Epithelial cell of esophagus (primary cell): ENCODE measurements at regions not wholly inside any gene's neighbourhood (a gene's known extent, or its start where the extent isn't known, plus 50 kb on each side); places are given as distances from the start of the nearest gene placed in this dataset.
"Not testable (repeated sequence)": the region's sequence is repeated elsewhere in the genome, so short reads cannot be mapped to it uniquely, and the experiment has no call there.

Experiments used
- DNase-seq: peaks from one replicate; pipeline ENCODE4 v3.0.0; 2010; ENCODE audit warnings: low read depth
- H3K4me3 ChIP-seq: 2 replicates; pipeline ENCODE4 v1.5.1; 2011; ENCODE audit warnings: mild to moderate bottlenecking, low read length, control low read depth
- TF ChIP-seq, protein P1 (sequence below): IDR thresholded peaks from 2 replicates; pipeline ENCODE4 v1.5.1; 2011; ENCODE audit warnings: low read depth, mild to moderate bottlenecking, low read length, control low read depth, inconsistent platforms; ENCODE audit not compliant: insufficient read depth; ENCODE audit errors: missing control alignments

DNA sequence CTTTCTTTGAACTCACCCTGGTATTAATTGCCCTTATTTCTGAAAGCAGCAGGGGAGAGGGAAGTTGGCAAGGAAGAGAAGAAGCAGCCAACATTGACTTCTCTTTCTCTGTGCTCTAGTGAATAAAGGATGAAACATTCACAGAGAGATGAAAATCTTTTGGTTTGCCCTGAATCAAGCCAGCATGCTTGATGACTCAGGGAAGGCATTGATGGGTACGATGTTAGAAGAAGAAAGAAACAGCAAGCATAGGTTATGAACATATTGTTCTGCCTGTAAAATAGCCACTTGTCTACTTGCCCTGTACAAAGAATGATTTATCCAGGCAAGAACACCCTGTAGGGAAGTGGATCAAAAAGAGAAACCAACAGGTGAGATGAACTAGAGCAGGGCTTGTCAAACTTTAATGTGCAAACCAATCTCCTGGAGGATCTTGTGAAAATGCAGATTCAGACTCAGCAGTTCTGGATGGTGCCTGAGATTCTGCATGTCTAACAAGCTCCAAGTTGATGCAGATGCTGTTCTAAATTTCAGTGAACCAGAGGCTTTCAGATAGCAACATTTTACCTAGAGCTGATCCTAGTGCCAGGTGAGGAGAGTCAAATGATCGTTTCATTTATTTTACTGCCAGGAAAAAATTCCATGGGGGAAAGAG lies 586.6 kb upstream of the TLE4 start:
- H3K4me3 ChIP-seq: no peak overlapping the region
- no peak for DNase-seq
- TF ChIP-seq, protein P1, sequence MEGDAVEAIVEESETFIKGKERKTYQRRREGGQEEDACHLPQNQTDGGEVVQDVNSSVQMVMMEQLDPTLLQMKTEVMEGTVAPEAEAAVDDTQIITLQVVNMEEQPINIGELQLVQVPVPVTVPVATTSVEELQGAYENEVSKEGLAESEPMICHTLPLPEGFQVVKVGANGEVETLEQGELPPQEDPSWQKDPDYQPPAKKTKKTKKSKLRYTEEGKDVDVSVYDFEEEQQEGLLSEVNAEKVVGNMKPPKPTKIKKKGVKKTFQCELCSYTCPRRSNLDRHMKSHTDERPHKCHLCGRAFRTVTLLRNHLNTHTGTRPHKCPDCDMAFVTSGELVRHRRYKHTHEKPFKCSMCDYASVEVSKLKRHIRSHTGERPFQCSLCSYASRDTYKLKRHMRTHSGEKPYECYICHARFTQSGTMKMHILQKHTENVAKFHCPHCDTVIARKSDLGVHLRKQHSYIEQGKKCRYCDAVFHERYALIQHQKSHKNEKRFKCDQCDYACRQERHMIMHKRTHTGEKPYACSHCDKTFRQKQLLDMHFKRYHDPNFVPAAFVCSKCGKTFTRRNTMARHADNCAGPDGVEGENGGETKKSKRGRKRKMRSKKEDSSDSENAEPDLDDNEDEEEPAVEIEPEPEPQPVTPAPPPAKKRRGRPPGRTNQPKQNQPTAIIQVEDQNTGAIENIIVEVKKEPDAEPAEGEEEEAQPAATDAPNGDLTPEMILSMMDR: no peak

DNA sequence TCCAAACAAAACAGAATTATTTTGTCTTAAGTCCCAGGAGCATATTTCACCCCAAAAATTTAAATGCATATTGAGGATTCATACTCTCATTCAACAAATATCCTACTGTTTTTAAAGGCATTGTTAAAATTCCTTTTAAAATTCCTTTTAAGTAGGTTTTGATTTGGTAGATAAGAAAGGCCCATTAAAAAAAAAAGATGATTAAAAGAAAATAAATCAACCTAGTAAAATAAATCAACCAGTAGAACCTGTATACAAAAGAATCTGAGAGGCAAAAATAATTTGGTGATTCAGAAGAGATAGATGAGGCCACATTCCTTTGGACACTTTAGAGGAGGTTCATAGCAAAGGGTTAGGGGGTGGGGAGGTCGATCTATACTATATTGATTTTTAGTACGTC lies 585.3 kb upstream of the TLE4 start:
- TF ChIP-seq, protein P1: no peak
- H3K4me3 ChIP-seq: no peak overlapping the region
- DNase-seq: no peak

DNA sequence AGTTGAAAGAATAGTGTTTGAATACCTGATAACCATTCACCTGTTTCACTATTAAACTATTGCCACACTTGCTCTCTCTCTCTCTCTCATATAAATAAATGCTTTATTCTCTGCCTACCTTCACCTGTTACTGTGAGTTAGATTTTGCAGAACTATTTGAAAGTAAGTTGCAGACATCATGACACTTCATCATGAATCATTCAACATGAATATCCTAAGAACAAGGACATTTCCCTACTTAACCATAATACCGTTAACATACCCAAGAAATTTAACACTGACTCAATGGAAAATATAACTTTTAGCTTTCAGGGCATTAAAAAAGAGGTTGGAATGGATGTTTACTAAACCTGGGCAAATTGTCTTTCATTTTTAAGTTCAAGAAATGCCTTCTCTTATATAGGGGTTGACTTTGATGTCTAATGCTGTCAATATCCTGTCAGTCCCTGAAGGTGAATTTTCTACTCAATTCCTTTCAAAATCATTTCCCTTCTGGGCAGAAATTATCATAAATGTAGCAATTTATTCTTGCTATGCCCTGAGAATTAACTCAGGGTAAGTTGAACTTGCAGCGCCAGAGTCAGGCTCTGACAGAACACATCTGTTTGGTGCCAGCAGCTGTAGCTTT lies 582.6 kb upstream of the TLE4 start:
- peak; percentile 37 for DNase-seq
- no peak overlapping the region for H3K4me3 ChIP-seq
- TF ChIP-seq, protein P1: no peak

DNA sequence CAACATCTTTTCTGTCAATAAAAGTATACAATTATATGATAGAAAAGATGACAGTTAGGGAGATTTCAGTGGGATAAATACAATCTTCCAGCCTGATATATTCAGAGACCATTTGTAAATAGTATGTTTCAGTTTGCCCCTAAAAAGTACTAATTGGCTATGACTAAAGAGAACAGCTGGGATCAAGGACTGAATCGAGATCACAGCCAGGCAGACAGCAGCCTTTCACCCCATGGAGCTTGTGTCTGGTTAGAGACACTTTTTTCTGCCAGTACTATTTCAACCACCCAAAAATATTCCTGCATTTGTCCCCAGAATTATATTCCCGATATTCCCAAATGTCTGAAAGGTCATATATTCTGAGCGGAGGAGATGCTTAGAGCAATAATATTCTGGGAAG lies 577.3 kb upstream of the TLE4 start:
- no peak overlapping the region for H3K4me3 ChIP-seq
- TF ChIP-seq, protein P1: no peak
- DNase-seq: no peak

DNA sequence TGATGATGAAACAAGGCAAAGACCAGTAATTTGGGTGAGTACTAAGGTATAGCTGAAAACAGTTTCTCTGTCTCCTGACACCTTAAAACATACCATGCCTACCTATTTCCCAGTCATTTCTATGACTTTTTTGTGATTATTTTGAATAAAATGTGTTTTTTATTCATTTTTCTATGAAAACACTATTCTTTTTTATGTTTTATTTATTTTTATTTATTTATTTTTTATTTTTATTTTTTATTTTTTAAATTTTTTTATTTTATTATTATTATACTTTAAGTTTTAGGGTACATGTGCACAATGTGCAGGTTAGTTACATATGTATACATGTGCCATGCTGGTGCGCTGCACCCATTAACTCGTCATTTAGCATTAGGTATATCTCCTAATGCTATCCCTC lies 576.8 kb upstream of the TLE4 start:
- not testable (repeated sequence) for DNase-seq, H3K4me3 ChIP-seq

DNA sequence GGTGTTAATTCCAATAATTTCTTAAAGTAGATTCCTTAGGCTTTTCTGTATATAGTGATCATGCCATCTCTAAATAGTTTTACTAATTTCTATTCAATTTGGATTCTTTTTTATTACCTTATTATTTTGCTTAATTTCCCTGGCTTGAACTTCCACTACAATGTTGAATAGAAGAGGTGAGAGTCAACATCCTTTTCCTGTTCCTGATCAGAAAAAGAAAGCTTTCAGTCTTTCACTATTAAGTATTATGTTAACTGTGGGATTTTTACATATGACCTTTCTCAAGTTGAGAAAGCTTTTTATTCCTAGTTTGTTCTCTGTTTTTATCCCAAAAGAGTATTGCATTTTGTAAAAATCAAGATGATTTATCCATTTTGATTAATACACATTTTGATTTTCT lies 574.5 kb upstream of the TLE4 start:
- TF ChIP-seq, protein P1: no peak
- no peak overlapping the region for H3K4me3 ChIP-seq
- no peak for DNase-seq

DNA sequence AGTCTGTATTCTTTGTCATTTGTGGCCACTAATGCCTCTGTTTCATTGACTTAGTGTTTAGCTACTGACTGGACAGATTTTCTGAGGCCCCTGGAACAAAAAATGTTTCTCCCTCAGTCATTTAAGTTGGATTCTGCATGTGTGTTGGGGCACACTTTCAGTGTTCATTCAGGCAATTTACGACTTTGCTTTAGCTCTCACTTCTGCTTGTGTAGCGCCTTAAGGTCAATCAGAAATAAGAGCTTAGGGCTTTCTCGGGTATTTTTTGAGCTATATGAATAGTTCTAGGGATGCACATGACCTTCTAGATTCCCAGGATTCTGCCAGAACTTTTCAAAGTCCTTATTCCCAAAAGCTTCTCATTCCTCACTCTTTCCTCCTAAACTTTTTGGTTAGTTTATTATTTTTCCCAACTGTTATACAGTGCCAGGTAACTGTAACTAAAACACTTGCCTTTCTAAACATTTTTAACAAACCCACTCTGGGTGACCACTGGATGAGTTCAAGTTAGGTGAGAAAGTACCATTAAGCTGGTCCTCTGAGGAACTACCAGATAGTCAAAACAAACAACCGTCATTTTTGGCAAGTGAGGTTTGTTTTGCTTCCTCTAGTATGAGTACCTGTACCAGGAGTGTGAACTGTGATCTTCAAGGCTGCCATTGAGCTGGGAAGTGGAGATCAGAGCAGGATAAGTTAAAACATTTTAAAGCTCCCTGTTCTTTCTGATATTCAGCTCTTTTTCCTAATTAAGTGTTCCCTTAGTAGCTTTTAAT lies 571.3 kb upstream of the TLE4 start:
- no peak for DNase-seq
- TF ChIP-seq, protein P1: no peak
- no peak overlapping the region for H3K4me3 ChIP-seq
